Endothelial cell of umbilical vein (primary cell): ENCODE measurements at regions not wholly inside any gene's neighbourhood (a gene's known extent, or its start where the extent isn't known, plus 50 kb on each side); places are given as distances from the start of the nearest gene placed in this dataset.

ENCODE experiments used
- BruUV-seq: library from RNA; stranded (reverse); fragments of 400-500 nt; replicated peaks from 2 replicates; lab custom pipeline; 2021; lab: Mats Ljungman, UMichigan
- CTCF ChIA-PET: fragments of 300-600, 350-600 bp; sonication (Branson Sonifier 250); formaldehyde crosslinking; loops from one replicate; lab custom pipeline; 2021; ENCODE audit warnings: antibody characterized with exemption, inconsistent platforms; lab: Charles Lee
- POLR2A ChIA-PET: fragments of 300-600, 350-600 bp; sonication (Branson Sonifier 250); formaldehyde crosslinking; loops from one replicate; lab custom pipeline; 2021; ENCODE audit warnings: antibody characterized with exemption, inconsistent platforms; lab: Charles Lee
- DNase-seq: peaks from one replicate; pipeline ENCODE4 v3.0.0-alpha.2; 2011; ENCODE audit warnings: low read depth, low spot score
- FAIRE-seq: peaks from 2 replicates; lab custom pipeline; 2011; peaks lifted over from hg19 to GRCh38; lab: Jason Lieb, UNC
- H2AFZ ChIP-seq: 2 replicates; pipeline ENCODE4 v1.6.0; 2012; ENCODE audit warnings: low read depth, low read length, control low read depth, inconsistent platforms
- H3K27ac ChIP-seq: 2 replicates; pipeline ENCODE4 v1.5.1; 2011; ENCODE audit warnings: low read depth, mild to moderate bottlenecking, control low read depth, low read length, moderate library complexity; ENCODE audit not compliant: insufficient read depth
- H3K27me3 ChIP-seq, 2 experiments: 2 replicates each; pipeline versions ENCODE4 v1.6.0 to v1.6.1; 2011; ENCODE audit warnings: low read length in 2 of 2, mixed read lengths in 1 of 2; ENCODE audit not compliant: control insufficient read depth in 2 of 2, insufficient read depth in 2 of 2
- H3K36me3 ChIP-seq, 2 experiments: 2 replicates in 1 of 2; 3 replicates in 1 of 2; pipeline ENCODE4 v1.5.1; 2011; ENCODE audit warnings: low read length in 2 of 2, mild to moderate bottlenecking in 1 of 2, moderate library complexity in 1 of 2; ENCODE audit not compliant: control insufficient read depth in 2 of 2, insufficient read depth in 2 of 2; ENCODE audit errors: extremely low read depth in 1 of 2
- H3K4me1 ChIP-seq: 3 replicates; pipeline ENCODE4 v1.5.1; 2011; ENCODE audit warnings: mild to moderate bottlenecking, low read length; ENCODE audit not compliant: control insufficient read depth, insufficient read depth; ENCODE audit errors: extremely low read depth
- H3K4me2 ChIP-seq: 2 replicates; pipeline ENCODE4 v1.6.1; 2011; ENCODE audit warnings: low read length, control low read depth, mixed read lengths; ENCODE audit not compliant: insufficient read depth
- H3K4me3 ChIP-seq, 3 experiments: fragments of 200-600 bp in 1 of 3; sonication (generic), shearing (Covaris generic) in 1 of 3; replicated peaks in 1 of 3; 2 replicates each; pipeline ENCODE4 v1.5.1; 2011 to 2016; ENCODE audit warnings: control low read depth in 3 of 3, low read length in 3 of 3, mild to moderate bottlenecking in 2 of 3, inconsistent platforms in 1 of 3, low read depth in 1 of 3, moderate library complexity in 1 of 3; ENCODE audit not compliant: insufficient read depth in 1 of 3
- H3K79me2 ChIP-seq: 2 replicates; pipeline ENCODE4 v1.6.0; 2012; ENCODE audit warnings: low read length, inconsistent platforms; ENCODE audit not compliant: control insufficient read depth, insufficient read depth
- H3K9ac ChIP-seq: replicated peaks from 2 replicates; pipeline ENCODE3; 2011; ENCODE audit warnings: low read length, control low read depth; ENCODE audit not compliant: insufficient read depth; ENCODE audit errors: extremely low read depth
- H3K9me1 ChIP-seq: replicated peaks from 3 replicates; pipeline ENCODE4 v1.6.0; 2011; ENCODE audit warnings: mild to moderate bottlenecking, low read length; ENCODE audit not compliant: control insufficient read depth, insufficient read depth; ENCODE audit errors: extremely low read depth
- H3K9me3 ChIP-seq: replicated peaks from 2 replicates; pipeline ENCODE4 v1.5.1; 2012; ENCODE audit warnings: low read length, inconsistent platforms; ENCODE audit not compliant: control insufficient read depth, insufficient read depth
- H4K20me1 ChIP-seq: replicated peaks from 2 replicates; pipeline ENCODE3; 2011; ENCODE audit warnings: mild to moderate bottlenecking, low read length; ENCODE audit not compliant: control insufficient read depth, insufficient read depth; ENCODE audit errors: extremely low read depth
- EZH2 ChIP-seq: IDR thresholded peaks from 2 replicates; pipeline ENCODE4 v1.6.1; 2012; ENCODE audit warnings: borderline replicate concordance, low read depth, mild to moderate bottlenecking, moderate library complexity, low read length, inconsistent platforms; ENCODE audit not compliant: severe bottlenecking
- FOS ChIP-seq: IDR thresholded peaks from 2 replicates; pipeline ENCODE4 v1.6.1; 2011; ENCODE audit warnings: mild to moderate bottlenecking, low read length, moderate library complexity, borderline replicate concordance; ENCODE audit not compliant: insufficient read depth
- GATA2 ChIP-seq: IDR thresholded peaks from 2 replicates; pipeline ENCODE4 v1.7.0; 2011; ENCODE audit warnings: low read depth, mild to moderate bottlenecking, moderate library complexity, mixed read lengths, low read length; ENCODE audit not compliant: insufficient read length, insufficient read depth
- JUN ChIP-seq: IDR thresholded peaks from 2 replicates; pipeline ENCODE4 v1.6.1; 2011; ENCODE audit warnings: borderline replicate concordance, low read depth; ENCODE audit not compliant: insufficient read length, insufficient read depth
- MYC ChIP-seq: IDR thresholded peaks from one replicate; pipeline ENCODE4 v1.6.1; 2011; ENCODE audit warnings: mild to moderate bottlenecking, low read depth, low read length
- POLR2A ChIP-seq: IDR thresholded peaks from 2 replicates; pipeline ENCODE4 v1.6.1; 2012; ENCODE audit warnings: low read depth, mild to moderate bottlenecking, control low read depth, low read length
- POLR2AphosphoS5 ChIP-seq: IDR thresholded peaks from 2 replicates; pipeline ENCODE4 v1.6.1; 2012; ENCODE audit warnings: low read depth, mild to moderate bottlenecking, control low read depth, low read length, moderate library complexity; ENCODE audit not compliant: insufficient read depth
- dilution Hi-C: fragments of 300-500 bp; cut with MboI; formaldehyde crosslinking; loops from one replicate; pipeline ENCODE4 v1.15.0; 2019; ENCODE audit warnings: low sequenced_read_pairs; ENCODE audit not compliant: extremely low pct_ligation_motif_present
- intact Hi-C: fragments of 100-400 bp; cut with micrococcal nuclease; formaldehyde crosslinking; loops from one replicate; pipeline ENCODE4 v1.10.0; 2022
- TF ChIP-seq, protein P1 (sequence below): IDR thresholded peaks from 2 replicates; pipeline ENCODE4 v1.6.1; 2011; ENCODE audit not compliant: insufficient read depth, insufficient read length
- TF ChIP-seq, protein P2 (sequence below), 2 donors: IDR thresholded peaks; 1 replicate in 1 of 2; 2 replicates in 1 of 2; pipeline ENCODE4 v1.5.1; 2011; ENCODE audit warnings: low read length in 2 of 2, mild to moderate bottlenecking in 2 of 2, moderate library complexity in 2 of 2, control low read depth in 1 of 2, inconsistent platforms in 1 of 2, low read depth in 1 of 2; ENCODE audit not compliant: insufficient read depth in 1 of 2; ENCODE audit errors: extremely low read depth in 1 of 2

DNA sequence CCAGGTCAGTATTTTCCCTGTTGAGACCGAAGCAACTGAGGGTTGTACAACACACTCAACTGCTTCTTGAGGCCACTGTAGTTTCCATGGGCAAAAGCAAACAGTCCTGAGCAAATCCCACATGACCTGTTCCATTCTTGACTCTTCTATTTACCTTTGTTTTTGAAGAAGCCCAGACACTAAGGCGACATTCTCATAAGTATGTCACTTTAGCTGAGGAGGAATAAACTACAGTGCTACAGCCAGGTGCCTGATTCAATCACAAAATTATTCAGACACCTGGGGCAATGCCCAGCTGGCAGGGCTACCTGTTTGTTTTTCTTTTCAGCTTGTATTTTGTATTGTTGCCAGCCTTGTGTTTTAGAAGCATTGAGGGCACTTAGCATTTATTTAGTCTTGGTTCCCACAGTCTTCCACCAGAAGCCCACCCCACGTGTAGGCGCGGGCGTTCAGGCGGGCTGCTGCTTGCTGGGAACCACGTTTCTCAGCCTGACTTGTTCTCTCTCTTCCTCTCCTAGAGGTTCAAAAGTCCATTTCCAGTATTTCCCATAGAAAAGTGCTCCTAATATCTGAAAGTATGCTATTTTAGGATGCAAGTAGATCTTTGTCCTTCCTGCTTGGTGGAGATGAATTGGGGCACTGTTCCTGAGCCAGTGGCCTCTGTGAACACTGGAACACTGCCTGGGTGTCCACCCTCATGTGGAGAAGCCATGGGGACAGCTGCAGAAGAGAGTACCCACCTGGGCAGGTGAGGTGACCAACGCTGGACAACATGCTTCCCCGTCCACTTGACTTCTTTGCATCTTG, 99.0 kb upstream of the COPS8 start:
- Histone ChIP-seq H3K36me3 (no peaks in the 10 kb centered on the region), H3K9ac (no peak overlapping the region), H3K27ac (no peak overlapping the region), H3K79me2 (no peaks in the 10 kb centered on the region), H4K20me1 (no peaks in the 10 kb centered on the region), H3K4me1 (no peaks in the 10 kb centered on the region), H3K9me3 (no peaks in the 10 kb centered on the region), H3K27me3 (peaks cover 0 to 2% of the 10 kb centered on the region in 2 experiments), H3K4me3 (no peak overlapping the region), H3K9me1 (no peaks in the 10 kb centered on the region), H2AFZ (no peak overlapping the region), H3K4me2 (no peak overlapping the region)
- dilution Hi-C loops (no loop called here), intact Hi-C loops (no loop called here)
- CTCF ChIA-PET: interaction anchor here (1.2 kb wide), 1 partner anchor 11 kb away, joined by 3 read pairs; no protein-coding TSS in a partner anchor
- POLR2A ChIA-PET: no interaction called here
- no TSS peak for BruUV-seq
- no peak for TF ChIP-seq FOS
- TF ChIP-seq, protein P1, sequence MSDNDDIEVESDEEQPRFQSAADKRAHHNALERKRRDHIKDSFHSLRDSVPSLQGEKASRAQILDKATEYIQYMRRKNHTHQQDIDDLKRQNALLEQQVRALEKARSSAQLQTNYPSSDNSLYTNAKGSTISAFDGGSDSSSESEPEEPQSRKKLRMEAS: no peak
- TF ChIP-seq, protein P2, sequence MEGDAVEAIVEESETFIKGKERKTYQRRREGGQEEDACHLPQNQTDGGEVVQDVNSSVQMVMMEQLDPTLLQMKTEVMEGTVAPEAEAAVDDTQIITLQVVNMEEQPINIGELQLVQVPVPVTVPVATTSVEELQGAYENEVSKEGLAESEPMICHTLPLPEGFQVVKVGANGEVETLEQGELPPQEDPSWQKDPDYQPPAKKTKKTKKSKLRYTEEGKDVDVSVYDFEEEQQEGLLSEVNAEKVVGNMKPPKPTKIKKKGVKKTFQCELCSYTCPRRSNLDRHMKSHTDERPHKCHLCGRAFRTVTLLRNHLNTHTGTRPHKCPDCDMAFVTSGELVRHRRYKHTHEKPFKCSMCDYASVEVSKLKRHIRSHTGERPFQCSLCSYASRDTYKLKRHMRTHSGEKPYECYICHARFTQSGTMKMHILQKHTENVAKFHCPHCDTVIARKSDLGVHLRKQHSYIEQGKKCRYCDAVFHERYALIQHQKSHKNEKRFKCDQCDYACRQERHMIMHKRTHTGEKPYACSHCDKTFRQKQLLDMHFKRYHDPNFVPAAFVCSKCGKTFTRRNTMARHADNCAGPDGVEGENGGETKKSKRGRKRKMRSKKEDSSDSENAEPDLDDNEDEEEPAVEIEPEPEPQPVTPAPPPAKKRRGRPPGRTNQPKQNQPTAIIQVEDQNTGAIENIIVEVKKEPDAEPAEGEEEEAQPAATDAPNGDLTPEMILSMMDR (IDR thresholded peaks at IDR 0.05; ENCODE audit: extremely low read depth in 1 of 2, insufficient read depth in 1 of 2, low read depth in 1 of 2, low read length in 2 of 2): no peak
- TF ChIP-seq MYC: no peak
- TF ChIP-seq POLR2A: no peak
- no peak for TF ChIP-seq EZH2
- TF ChIP-seq JUN: no peak
- TF ChIP-seq GATA2: no peak
- TF ChIP-seq POLR2AphosphoS5: no peak
- DNase-seq (no peak), FAIRE-seq (no peak)
